IPS-NIHi7 (cell line): ENCODE measurements at regions not wholly inside any gene's neighbourhood (a gene's known extent, or its start where the extent isn't known, plus 50 kb on each side); places are given as distances from the start of the nearest gene placed in this dataset.

Experiments used
- DNase-seq: peaks from one replicate; pipeline ENCODE4 v3.0.0; 2012; ENCODE audit warnings: mixed read lengths; ENCODE audit errors: extremely low spot score

DNA sequence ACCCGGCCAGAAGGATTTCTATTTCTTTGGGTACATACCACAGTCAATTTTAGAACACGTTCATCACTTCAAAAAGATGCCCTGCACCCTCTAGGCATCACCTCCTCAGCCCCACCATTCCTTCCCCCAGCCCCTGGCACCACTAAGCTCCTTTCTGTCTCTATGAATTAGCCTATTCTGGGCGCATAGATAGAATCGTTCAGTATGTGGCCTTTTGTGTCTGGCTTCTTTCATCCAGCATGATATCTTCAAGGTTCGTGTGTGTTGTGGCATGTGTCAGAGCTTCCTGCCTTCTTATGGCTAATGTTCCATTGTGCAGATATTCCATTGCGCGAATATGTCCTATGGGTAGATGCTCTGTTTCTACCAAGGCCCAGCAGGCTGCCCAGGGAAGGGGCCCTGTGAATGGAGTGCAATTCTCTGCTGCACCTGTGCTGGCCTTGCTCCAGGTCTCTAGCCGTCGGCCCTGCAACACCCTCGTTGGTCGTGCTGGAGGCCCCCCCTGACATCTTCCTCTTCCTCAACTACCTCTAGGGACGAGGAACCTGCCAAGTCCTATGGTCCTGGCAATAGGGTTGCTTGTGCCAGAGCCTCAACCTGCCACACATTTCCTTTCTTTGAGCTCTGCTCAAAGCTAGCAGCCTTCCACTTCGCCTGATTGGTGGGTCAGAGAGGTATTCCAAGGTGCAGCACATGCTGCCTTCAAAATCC is 113.5 kb downstream of the RIPK4 start:
- no peak for DNase-seq

GRCh38 chr21:41651830-41652229 is 115.0 kb downstream of the RIPK4 start:
- DNase-seq: no peak

DNA sequence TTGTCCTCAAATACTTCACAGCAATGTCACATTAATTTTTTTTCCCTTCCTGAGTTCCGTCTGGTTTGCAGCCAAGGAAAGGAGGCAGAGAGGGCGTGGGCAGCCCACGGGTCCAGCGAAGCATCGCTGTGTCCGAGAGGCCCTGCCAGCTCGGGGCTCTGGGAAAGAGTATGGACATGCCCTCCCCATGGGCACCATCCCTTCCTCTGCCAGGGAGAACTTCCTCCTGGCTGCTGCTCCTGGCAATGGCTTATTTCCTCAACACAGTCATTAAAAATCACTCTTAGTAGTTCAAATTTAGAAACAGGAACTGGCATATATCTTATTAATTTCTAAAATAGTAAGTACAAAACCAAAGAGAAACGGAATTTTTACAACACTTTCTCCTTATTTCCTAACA is 115.4 kb downstream of the RIPK4 start:
- no peak for DNase-seq

GRCh38 chr21:41650526-41651145 is 116.2 kb downstream of the RIPK4 start:
- no peak for DNase-seq

GRCh38 chr21:41648591-41649031 is 118.2 kb downstream of the RIPK4 start:
- no peak for DNase-seq

DNA sequence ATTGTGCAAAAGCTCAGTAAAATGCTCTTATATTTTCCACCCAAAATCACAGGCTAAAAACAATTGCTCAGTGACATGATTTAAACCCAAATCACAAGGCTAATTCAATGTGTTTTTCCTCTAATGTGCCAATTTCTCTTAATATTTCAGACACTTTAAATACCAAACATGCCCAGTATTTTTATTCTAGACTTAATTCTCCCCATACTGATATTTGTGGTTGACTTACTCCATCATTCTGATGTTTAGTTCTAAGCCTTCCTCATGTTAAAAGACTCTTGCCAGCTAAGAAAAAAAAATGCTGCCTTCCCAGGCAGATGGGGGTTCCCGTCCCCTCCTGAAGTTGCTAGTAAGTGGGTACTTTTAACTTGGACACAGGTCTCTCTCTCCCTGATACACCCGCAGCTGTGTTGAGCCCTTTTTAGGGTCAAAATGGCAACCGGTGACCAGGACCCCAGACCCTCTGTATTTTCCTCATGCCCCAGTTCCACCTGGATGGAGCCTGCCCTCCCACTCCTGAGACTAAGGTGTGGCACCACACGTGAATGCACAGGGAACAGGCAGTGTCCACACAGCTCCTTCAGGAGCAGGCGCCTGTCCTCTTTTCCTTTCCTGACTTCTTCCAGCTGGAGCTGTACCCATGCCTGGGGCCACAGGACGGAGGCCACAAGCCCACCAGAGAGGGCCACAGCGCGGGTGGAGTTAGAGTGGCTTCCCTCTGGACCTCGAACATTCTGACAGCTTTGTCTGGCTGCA is 118.9 kb downstream of the RIPK4 start:
- DNase-seq: no peak

- DNase-seq: no peak
Observed at GRCh38 chr21:41643246-41643966, 123.4 kb downstream of the RIPK4 start.

- no peak for DNase-seq
Observed at GRCh38 chr21:41641821-41642701, 124.8 kb downstream of the RIPK4 start.

- DNase-seq: no peak
Observed at GRCh38 chr21:41641510-41641815, 125.4 kb downstream of the RIPK4 start.

- DNase-seq: no peak
Observed at GRCh38 chr21:41640748-41641509, 125.9 kb downstream of the RIPK4 start.

- DNase-seq: no peak
Observed at GRCh38 chr21:41639766-41640165, 127.1 kb downstream of the RIPK4 start.

DNA sequence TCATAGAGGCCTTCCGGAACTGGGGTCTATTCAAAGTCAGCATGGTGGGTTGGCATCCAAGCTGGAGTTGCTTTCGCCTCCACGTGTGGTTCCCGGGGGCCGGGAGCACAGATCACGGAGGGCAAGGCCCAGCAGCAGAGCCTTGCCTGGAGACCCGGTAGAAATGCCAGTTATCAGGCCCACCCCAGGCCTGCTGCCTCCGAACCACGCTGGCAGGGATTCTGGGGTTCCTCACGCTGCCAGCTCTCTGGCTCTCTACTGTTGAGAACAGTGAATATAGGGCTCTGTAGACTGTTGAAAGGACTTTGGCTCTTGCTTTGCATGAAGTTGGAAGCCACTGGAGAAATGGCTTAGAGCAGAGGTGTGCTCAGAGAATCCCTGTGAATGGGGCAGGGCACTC is 127.5 kb downstream of the RIPK4 start:
- DNase-seq: no peak

DNA sequence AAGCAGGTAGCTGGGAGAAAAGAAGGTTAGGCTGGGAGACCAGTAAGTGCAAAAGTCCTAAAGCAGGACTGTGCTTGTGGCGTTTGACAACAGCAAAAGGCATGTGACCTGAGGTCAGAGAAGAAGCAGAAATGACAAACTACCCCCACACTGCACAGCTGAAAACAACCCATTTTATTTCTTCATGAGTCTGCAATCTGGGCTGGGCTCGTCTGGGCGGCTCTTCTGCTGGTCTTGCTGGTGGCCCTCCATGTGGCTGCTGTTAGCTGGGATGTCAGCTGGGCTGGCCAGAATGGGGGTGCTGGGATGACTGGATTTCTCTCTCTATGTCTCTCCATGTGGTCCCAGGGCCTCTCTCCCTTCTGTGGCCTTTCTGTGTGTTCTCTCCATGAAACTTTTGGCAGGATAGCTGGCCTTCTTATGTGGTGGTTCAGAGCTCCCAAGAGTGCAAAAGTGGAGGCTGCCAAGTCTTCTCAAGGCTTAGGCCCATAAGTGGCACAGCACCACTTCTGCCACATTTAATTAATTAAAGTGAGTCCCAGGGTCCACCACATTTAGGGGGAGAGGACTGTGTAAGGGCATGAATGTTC is 128.6 kb downstream of the RIPK4 start:
- no peak for DNase-seq

DNA sequence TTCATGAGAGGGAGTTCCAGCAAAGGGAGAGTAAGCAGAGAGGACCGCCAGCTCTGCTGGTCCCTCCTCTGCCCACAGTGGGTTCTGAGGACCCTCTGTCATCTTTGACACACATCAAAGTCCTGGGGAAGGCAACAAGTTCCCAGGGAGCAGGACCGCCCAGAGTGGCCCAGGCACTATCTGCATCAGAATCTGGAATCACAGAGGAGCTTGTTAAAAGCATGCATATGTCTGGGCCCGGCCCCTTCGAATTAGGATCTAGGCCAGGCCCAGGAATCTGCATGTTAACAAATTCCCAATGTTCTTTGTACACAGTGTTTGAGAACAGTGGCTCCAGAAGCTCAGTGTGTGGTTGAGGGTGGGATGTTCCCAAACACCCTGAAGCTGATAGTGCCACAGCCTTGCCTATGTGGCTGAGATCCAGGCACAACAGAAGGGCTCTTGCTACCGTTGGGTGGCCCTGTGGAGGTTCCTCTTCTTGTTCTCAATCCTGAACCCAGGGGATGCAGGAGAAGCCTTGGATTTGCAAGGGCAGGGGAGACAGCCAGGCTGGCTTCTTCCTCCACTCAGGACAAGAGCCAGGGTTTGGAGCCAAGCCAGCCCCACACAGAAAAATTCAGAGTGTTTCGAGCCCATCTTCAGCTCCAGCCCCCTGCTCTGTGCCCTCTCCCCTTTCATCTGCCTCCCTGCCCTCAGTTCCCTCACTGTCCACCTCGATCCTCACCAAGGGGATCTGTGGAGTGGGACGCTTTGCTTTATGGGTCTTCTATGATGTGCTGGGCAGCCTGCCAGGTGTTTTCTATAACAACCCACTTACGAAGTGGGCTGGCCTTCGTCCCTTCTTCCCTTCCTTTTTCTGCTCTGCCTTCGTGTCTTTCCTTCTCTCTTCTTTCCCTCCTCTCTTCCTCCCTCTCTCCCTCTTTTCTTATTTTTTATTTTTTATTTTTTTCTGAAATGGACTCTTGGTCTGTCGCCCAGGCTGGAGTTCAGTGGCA is 129.0 kb upstream of the TMPRSS2 start:
- no peak for DNase-seq

- DNase-seq: no peak
Observed at GRCh38 chr21:41635874-41636273, 127.9 kb upstream of the TMPRSS2 start.

GRCh38 chr21:41634858-41635257 is 126.9 kb upstream of the TMPRSS2 start:
- no peak for DNase-seq

GRCh38 chr21:41634211-41634694 is 126.3 kb upstream of the TMPRSS2 start:
- DNase-seq: no peak

DNA sequence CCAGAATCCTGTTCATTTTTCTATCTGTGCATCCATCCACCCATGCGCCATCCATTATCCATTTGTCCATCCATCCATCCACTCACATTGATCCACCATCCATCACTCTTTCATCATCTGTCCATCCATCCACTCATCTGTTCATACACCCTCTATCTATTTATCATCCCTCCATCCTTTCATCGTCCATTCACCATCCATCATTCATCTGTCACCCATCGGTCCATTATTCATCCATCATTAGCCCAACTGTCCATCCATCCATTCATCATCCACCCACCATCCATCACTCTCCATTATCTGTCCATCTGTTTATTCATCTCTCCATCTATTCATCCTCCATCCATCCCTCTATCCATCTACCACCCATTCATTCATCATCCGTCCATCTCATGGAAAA is 125.7 kb upstream of the TMPRSS2 start:
- DNase-seq: no peak
